ENCODE measurements at regions not wholly inside any gene's neighbourhood (a gene's known extent, or its start where the extent isn't known, plus 50 kb on each side); places are given as distances from the start of the nearest gene placed in this dataset.
"Not testable (repeated sequence)": the region's sequence is repeated elsewhere in the genome, so short reads cannot be mapped to it uniquely, and the experiment has no call there.

DNA sequence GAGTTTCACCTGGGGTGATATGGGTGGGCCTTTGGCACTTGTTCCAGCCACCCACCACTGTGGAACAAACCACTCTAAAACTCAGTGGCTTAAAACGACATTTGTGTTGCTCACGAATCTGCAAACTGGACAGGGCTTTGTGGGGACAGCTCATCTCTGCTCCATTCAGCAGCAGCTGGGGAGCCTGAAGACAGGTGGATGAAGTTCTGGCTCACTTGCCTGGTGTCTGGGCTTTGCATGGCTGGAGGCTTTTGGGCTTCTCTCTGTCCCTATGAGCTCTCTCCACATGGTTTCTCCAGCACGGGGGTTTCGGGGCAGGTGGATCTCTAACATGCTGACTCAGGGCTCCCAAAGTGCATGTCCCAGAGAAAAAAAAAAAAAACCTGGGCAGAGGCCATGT, 93.0 kb upstream of the GLI2 start:
- H3K27me3 ChIP-seq (ENCODE audit: control insufficient read depth in 3 of 3, insufficient read depth in 3 of 3, low read length in 3 of 3): no peaks in the 10 kb centered on the region
- FAIRE-seq (no peak), DNase-seq (no peak)
- WGBS, 3 donors: 82 to 92% (median 84%) methylated on average over 4 of the region's 4 CpGs
- H3K36me3 ChIP-seq (ENCODE audit: control insufficient read depth in 3 of 3, insufficient read depth in 2 of 3, low read depth in 1 of 3, low read length in 3 of 3): no peaks in the 10 kb centered on the region
- H3K4me3 ChIP-seq (ENCODE audit: low read depth in 1 of 3, low read length in 3 of 3): no peak overlapping the region
- no peaks in the 10 kb centered on the region for H3K4me1 ChIP-seq (ENCODE audit: control insufficient read depth in 3 of 3, insufficient read depth in 2 of 3, low read depth in 1 of 3, low read length in 2 of 3)
- no peaks in the 10 kb centered on the region for H3K9me3 ChIP-seq (ENCODE audit: control insufficient read depth in 2 of 2, insufficient read depth in 1 of 2, low read depth in 1 of 2, low read length in 1 of 2)
- no peak overlapping the region for H3K27ac ChIP-seq (ENCODE audit: low read depth in 1 of 3, low read length in 2 of 3)

DNA sequence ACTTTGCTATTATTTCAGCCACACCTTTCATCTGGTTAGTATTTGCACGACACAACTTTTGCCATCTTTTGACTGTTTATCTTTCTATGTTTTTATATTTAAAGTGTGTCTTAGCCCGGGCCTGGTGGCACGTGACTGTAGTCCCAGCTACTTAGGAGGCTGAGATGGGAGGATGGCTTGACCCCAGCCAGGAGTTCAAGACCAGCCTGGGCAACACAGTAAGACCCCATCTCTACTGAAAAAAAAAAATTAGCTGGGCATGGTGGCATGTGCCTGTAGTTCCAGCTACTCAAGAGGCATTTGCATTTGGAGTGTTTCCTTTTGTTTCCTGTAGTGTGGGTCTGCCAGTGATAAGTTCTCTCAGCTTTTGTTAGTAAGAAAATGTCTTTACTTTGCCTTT, 88.7 kb upstream of the GLI2 start:
- Histone ChIP-seq H3K4me3 (ENCODE audit: low read depth in 1 of 3, low read length in 3 of 3) (no peak overlapping the region), H3K9me3 (ENCODE audit: control insufficient read depth in 2 of 2, insufficient read depth in 1 of 2, low read depth in 1 of 2, low read length in 1 of 2) (peaks cover 0 to 21% of the 10 kb centered on the region in 2 donors), H3K27me3 (ENCODE audit: control insufficient read depth in 3 of 3, insufficient read depth in 3 of 3, low read length in 3 of 3) (no peaks in the 10 kb centered on the region), H3K4me1 (ENCODE audit: control insufficient read depth in 3 of 3, insufficient read depth in 2 of 3, low read depth in 1 of 3, low read length in 2 of 3) (no peaks in the 10 kb centered on the region), H3K27ac (ENCODE audit: low read depth in 1 of 3, low read length in 2 of 3) (no peak overlapping the region), H3K36me3 (ENCODE audit: control insufficient read depth in 3 of 3, insufficient read depth in 2 of 3, low read depth in 1 of 3, low read length in 3 of 3) (no peaks in the 10 kb centered on the region)
- DNase-seq (no peak), FAIRE-seq (no peak)
- 74 to 86% (median 75%) methylated on average over 3 of the region's 3 CpGs for WGBS, 3 donors

DNA sequence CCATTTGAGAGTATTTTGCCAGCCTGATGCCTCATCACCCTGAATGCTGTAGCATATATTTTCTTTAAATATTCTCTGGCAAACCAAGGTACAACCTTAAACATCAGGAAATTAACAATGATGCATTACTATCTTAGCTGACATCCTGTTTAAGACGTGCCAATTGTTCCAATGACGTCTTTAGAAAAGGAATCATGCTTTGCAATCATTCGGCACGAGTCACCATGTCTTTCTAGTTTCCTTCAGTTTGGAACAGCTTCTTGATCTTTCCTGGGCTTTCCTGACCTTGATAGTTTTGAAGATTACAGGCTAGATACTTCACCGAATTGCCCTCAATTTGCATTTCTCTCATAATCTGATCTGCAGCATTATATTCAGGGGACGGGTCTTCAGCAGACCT, 88.2 kb upstream of the GLI2 start:
- FAIRE-seq: no peak
- H3K9me3 ChIP-seq (ENCODE audit: control insufficient read depth in 2 of 2, insufficient read depth in 1 of 2, low read depth in 1 of 2, low read length in 1 of 2): peaks cover 0 to 24% of the 10 kb centered on the region in 2 donors
- WGBS, 3 donors: 66 to 70% (median 70%) methylated on average over 6 of the region's 6 CpGs

DNA sequence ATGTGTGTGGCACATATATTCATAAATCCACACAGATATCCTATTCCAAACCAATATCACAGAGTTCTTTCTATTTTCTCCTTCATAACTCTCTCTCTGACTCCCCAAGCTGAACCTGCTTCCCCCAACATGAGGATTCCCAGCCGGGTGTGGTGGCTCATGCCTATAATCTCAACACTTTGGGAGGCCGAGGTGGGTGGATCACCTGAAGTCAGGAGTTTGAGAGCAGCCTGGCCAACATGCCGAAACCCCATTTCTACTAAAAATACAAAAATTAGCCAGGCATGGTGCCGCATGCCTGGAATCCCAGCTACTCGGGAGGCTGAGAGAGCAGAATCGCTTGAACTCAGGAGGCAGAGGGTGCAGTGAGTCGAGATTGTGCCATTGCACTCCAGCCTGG, 86.3 kb upstream of the GLI2 start:
- H3K27ac ChIP-seq (ENCODE audit: low read depth in 1 of 3, low read length in 2 of 3); DNase-seq; H3K4me3 ChIP-seq (ENCODE audit: low read depth in 1 of 3, low read length in 3 of 3); H3K4me1 ChIP-seq (ENCODE audit: control insufficient read depth in 3 of 3, insufficient read depth in 2 of 3, low read depth in 1 of 3, low read length in 2 of 3); H3K36me3 ChIP-seq (ENCODE audit: control insufficient read depth in 3 of 3, insufficient read depth in 2 of 3, low read depth in 1 of 3, low read length in 3 of 3); FAIRE-seq; H3K27me3 ChIP-seq (ENCODE audit: control insufficient read depth in 3 of 3, insufficient read depth in 3 of 3, low read length in 3 of 3): not testable (repeated sequence)
- peaks cover 0 to 24% of the 10 kb centered on the region in 2 donors for H3K9me3 ChIP-seq (ENCODE audit: control insufficient read depth in 2 of 2, insufficient read depth in 1 of 2, low read depth in 1 of 2, low read length in 1 of 2)
- 79 to 91% (median 81%) methylated on average over 7 of the region's 7 CpGs for WGBS, 3 donors

More for the DNA sequence above, 88.2 kb upstream of the GLI2 start:
- no peak for DNase-seq
- no peak overlapping the region for H3K27ac ChIP-seq (ENCODE audit: low read depth in 1 of 3, low read length in 2 of 3)
- H3K4me3 ChIP-seq (ENCODE audit: low read depth in 1 of 3, low read length in 3 of 3): no peak overlapping the region
- H3K27me3 ChIP-seq (ENCODE audit: control insufficient read depth in 3 of 3, insufficient read depth in 3 of 3, low read length in 3 of 3): peaks cover 0 to under 1% (median 0%) of the 10 kb centered on the region in 3 donors
- no peaks in the 10 kb centered on the region for H3K4me1 ChIP-seq (ENCODE audit: control insufficient read depth in 3 of 3, insufficient read depth in 2 of 3, low read depth in 1 of 3, low read length in 2 of 3)
- no peaks in the 10 kb centered on the region for H3K36me3 ChIP-seq (ENCODE audit: control insufficient read depth in 3 of 3, insufficient read depth in 2 of 3, low read depth in 1 of 3, low read length in 3 of 3)

DNA sequence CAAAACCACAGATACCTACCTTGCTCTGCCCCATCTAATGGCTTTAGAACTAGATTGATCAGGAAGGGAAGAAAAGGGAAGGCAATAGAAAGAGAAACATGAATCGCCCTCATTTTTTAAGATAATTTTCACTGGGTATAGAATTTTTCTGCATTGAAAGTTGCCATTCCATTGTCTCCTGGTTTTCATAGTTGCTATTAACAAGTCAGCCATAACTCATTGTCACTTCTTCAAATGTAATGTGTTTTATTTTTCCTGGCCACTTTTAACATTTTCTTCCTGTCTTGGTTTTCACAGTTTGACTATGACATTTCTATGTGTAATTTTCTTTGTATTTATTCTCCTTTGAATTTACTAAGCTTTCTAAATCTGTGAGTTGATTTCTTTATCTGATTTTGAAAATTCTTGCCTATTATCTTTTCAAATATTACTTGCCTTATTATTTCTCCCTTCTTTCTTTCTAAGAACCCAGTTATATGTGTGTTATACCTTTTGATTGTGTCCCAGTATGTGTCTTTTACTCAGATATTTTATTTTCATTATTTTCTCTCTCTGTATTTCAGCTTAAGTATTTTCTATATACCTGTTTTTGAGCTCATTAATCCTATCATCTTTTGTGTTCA, 85.5 kb upstream of the GLI2 start:
- H3K4me1 ChIP-seq (ENCODE audit: control insufficient read depth in 3 of 3, insufficient read depth in 2 of 3, low read depth in 1 of 3, low read length in 2 of 3): peaks cover 0 to 5% (median 0%) of the 10 kb centered on the region in 3 donors
- H3K4me3 ChIP-seq (ENCODE audit: low read depth in 1 of 3, low read length in 3 of 3): no peak overlapping the region
- DNase-seq (no peak), FAIRE-seq (no peak)
- no peaks in the 10 kb centered on the region for H3K36me3 ChIP-seq (ENCODE audit: control insufficient read depth in 3 of 3, insufficient read depth in 2 of 3, low read depth in 1 of 3, low read length in 3 of 3)
- H3K9me3 ChIP-seq (ENCODE audit: control insufficient read depth in 2 of 2, insufficient read depth in 1 of 2, low read depth in 1 of 2, low read length in 1 of 2): peaks cover 0 to 24% of the 10 kb centered on the region in 2 donors
- 74 to 96% (median 90%) methylated on average over 1 of the region's 1 CpG for WGBS, 3 donors
- H3K27me3 ChIP-seq (ENCODE audit: control insufficient read depth in 3 of 3, insufficient read depth in 3 of 3, low read length in 3 of 3): peaks cover 0 to 9% (median 2%) of the 10 kb centered on the region in 3 donors
- no peak overlapping the region for H3K27ac ChIP-seq (ENCODE audit: low read depth in 1 of 3, low read length in 2 of 3)

DNA sequence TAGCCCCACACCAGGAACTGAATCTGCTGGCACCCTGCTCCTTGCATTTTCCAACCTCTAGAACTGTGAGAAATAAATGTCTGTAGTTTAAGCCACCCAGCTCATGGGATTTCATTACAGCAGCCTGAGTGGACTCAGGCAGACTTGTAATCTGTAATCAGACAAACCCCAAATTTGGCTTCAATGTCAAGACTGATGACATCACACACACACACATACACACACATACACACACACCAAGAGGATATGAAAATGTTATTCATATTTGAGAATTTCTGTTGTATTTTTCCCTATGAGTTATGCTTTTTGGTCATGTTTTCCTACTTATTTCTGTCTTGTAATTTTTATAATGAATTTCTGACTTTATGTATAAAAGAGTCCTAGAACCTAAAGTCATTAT, 83.8 kb upstream of the GLI2 start:
- DNase-seq (no peak), FAIRE-seq (no peak)
- Histone ChIP-seq H3K4me3 (ENCODE audit: low read depth in 1 of 3, low read length in 3 of 3) (no peak overlapping the region), H3K9me3 (ENCODE audit: control insufficient read depth in 2 of 2, insufficient read depth in 1 of 2, low read depth in 1 of 2, low read length in 1 of 2) (peaks cover 0 to 24% of the 10 kb centered on the region in 2 donors), H3K4me1 (ENCODE audit: control insufficient read depth in 3 of 3, insufficient read depth in 2 of 3, low read depth in 1 of 3, low read length in 2 of 3) (peaks cover 0 to 5% (median 0%) of the 10 kb centered on the region in 3 donors), H3K27me3 (ENCODE audit: control insufficient read depth in 3 of 3, insufficient read depth in 3 of 3, low read length in 3 of 3) (peaks cover 0 to 9% (median 2%) of the 10 kb centered on the region in 3 donors), H3K27ac (ENCODE audit: low read depth in 1 of 3, low read length in 2 of 3) (no peak overlapping the region), H3K36me3 (ENCODE audit: control insufficient read depth in 3 of 3, insufficient read depth in 2 of 3, low read depth in 1 of 3, low read length in 3 of 3) (no peaks in the 10 kb centered on the region)

DNA sequence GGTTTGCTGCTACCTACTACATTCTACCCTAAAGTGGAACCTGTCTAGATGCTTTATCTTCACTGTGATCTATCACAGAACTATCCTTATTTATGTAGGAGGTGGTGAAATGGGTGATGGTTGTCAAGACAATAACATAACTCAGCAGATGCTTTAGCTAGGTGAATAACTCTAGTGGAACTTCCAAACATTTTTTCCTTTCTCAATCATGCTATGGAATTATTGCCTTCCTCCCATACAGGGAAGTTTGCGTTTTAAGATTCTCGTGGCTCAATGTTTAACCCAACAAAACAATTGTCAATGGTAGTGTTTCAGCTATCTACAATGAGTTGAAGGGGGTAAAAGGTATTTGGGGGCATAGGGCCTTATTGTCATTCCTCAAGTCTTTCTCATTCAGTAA, 82.6 kb upstream of the GLI2 start:
- WGBS, 3 donors: 57 to 79% (median 68%) methylated on average over 2 of the region's 2 CpGs
- Histone ChIP-seq H3K9me3 (ENCODE audit: control insufficient read depth in 2 of 2, insufficient read depth in 1 of 2, low read depth in 1 of 2, low read length in 1 of 2) (peaks cover 0 to 24% of the 10 kb centered on the region in 2 donors), H3K27me3 (ENCODE audit: control insufficient read depth in 3 of 3, insufficient read depth in 3 of 3, low read length in 3 of 3) (peaks cover 0 to 9% (median 2%) of the 10 kb centered on the region in 3 donors), H3K27ac (ENCODE audit: low read depth in 1 of 3, low read length in 2 of 3) (no peak overlapping the region), H3K4me3 (ENCODE audit: low read depth in 1 of 3, low read length in 3 of 3) (no peak overlapping the region), H3K36me3 (ENCODE audit: control insufficient read depth in 3 of 3, insufficient read depth in 2 of 3, low read depth in 1 of 3, low read length in 3 of 3) (no peaks in the 10 kb centered on the region), H3K4me1 (ENCODE audit: control insufficient read depth in 3 of 3, insufficient read depth in 2 of 3, low read depth in 1 of 3, low read length in 2 of 3) (peaks cover 0 to 5% (median 0%) of the 10 kb centered on the region in 3 donors)
- DNase-seq (no peak), FAIRE-seq (no peak)

DNA sequence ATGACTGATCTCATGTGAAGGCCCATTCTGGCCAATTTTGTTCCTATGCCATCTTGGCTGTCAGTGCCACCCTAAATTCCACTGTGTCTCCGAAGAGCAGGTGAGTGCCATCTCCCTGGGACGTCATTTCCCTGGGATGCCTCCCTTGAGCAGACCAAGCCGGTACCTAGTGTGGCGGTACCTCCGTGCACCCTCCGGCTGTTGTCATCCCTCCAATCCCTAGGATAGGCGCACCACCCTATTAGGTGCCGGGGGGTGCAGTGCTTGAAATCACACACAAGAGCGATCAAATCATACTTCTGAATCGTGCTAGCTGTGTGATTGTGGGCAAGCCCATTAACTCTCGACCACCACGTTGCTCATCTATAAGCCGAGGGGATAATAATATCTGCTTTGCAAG, 81.8 kb upstream of the GLI2 start:
- DNase-seq (no peak), FAIRE-seq (no peak)
- H3K27ac ChIP-seq (ENCODE audit: low read depth in 1 of 3, low read length in 2 of 3): no peak overlapping the region
- H3K36me3 ChIP-seq (ENCODE audit: control insufficient read depth in 3 of 3, insufficient read depth in 2 of 3, low read depth in 1 of 3, low read length in 3 of 3): no peaks in the 10 kb centered on the region
- H3K27me3 ChIP-seq (ENCODE audit: control insufficient read depth in 3 of 3, insufficient read depth in 3 of 3, low read length in 3 of 3): peaks cover 0 to 9% (median 2%) of the 10 kb centered on the region in 3 donors
- peaks cover 0 to 5% (median 0%) of the 10 kb centered on the region in 3 donors for H3K4me1 ChIP-seq (ENCODE audit: control insufficient read depth in 3 of 3, insufficient read depth in 2 of 3, low read depth in 1 of 3, low read length in 2 of 3)
- 80 to 84% (median 83%) methylated on average over 13 of the region's 13 CpGs for WGBS, 3 donors
- H3K9me3 ChIP-seq (ENCODE audit: control insufficient read depth in 2 of 2, insufficient read depth in 1 of 2, low read depth in 1 of 2, low read length in 1 of 2): peaks cover 0 to 24% of the 10 kb centered on the region in 2 donors
- no peak overlapping the region for H3K4me3 ChIP-seq (ENCODE audit: low read depth in 1 of 3, low read length in 3 of 3)
